T-cell (primary cell): ENCODE measurements at regions not wholly inside any gene's neighbourhood (a gene's known extent, or its start where the extent isn't known, plus 50 kb on each side); places are given as distances from the start of the nearest gene placed in this dataset.

Source experiments
- ATAC-seq, 4 experiments: fragments of 200-7000 bp in 3 of 4; fragments of 150-1000 bp in 1 of 4; cut with Tn5 transposase; replicated peaks in 1 of 4; 1 replicate in 3 of 4; 2 replicates in 1 of 4; pipeline ENCODE4 v1.10.0; 2021; ENCODE audit warnings: moderate library complexity in 3 of 4, mild to moderate bottlenecking in 2 of 4, moderate number of reproducible peaks in 1 of 4
- CTCF ChIA-PET, 2 donors: fragments of 300-600 bp; sonication (Branson Sonifier 250); formaldehyde crosslinking; loops; one replicate each; lab custom pipeline; 2022; ENCODE audit warnings: antibody characterized with exemption in 2 of 2; lab: Charles Lee
- POLR2A ChIA-PET, 2 donors: fragments of 300-600 bp; sonication (Branson Sonifier 250); formaldehyde crosslinking; loops; one replicate each; lab custom pipeline; 2022; ENCODE audit warnings: antibody characterized with exemption in 2 of 2; lab: Charles Lee
- DNase-seq, 35 experiments: peaks; one replicate each; pipeline versions ENCODE4 v3.0.0 to v3.0.0-alpha.2; 2013 to 2023
- H3K27ac ChIP-seq: one replicate; pipeline ENCODE4 v1.5.1; 2013; ENCODE audit warnings: low read length
- H3K27me3 ChIP-seq, 2 experiments: replicated peaks in 1 of 2; 1 replicate in 1 of 2; 2 replicates in 1 of 2; pipeline versions ENCODE4 v1.6.1 to v1.7.0; 2013; ENCODE audit warnings: low read length in 1 of 2, mixed read lengths in 1 of 2; ENCODE audit not compliant: control insufficient read depth in 2 of 2, insufficient read depth in 2 of 2; ENCODE audit errors: extremely low read depth in 1 of 2
- H3K36me3 ChIP-seq, 2 donors: 1 replicate in 1 of 2; 2 replicates in 1 of 2; pipeline versions ENCODE4 v1.6.1 to v1.7.0; 2013; ENCODE audit warnings: low read length in 1 of 2; ENCODE audit not compliant: control insufficient read depth in 2 of 2, insufficient read depth in 1 of 2; ENCODE audit errors: extremely low read depth in 1 of 2
- H3K4me1 ChIP-seq, 2 experiments: 1 replicate in 1 of 2; 2 replicates in 1 of 2; pipeline versions ENCODE4 v1.6.1 to v1.7.0; 2013; ENCODE audit warnings: low read length in 2 of 2, mixed read lengths in 1 of 2; ENCODE audit not compliant: insufficient read depth in 2 of 2, control insufficient read depth in 1 of 2; ENCODE audit errors: extremely low read depth in 1 of 2
- H3K4me3 ChIP-seq, 2 donors: 1 replicate in 1 of 2; 2 replicates in 1 of 2; pipeline versions ENCODE4 v1.5.1 to v1.7.0; 2013; ENCODE audit warnings: mild to moderate bottlenecking in 2 of 2, low read length in 1 of 2, moderate library complexity in 1 of 2; ENCODE audit not compliant: control insufficient read depth in 1 of 2; ENCODE audit errors: extremely low read depth in 1 of 2
- H3K9me3 ChIP-seq: 2 replicates; pipeline ENCODE4 v1.7.0; 2013
- H3K27ac Mint-ChIP-seq, 2 donors: one replicate each; pipeline ENCODE4 v1.8.0; 2020 to 2021; ENCODE audit warnings: mild to moderate bottlenecking in 2 of 2, mixed read lengths in 2 of 2
- H3K27me3 Mint-ChIP-seq, 2 donors: one replicate each; pipeline ENCODE4 v1.8.0; 2021 to 2022; ENCODE audit warnings: mixed read lengths in 2 of 2
- H3K36me3 Mint-ChIP-seq: one replicate; pipeline ENCODE4 v1.8.0; 2021; ENCODE audit warnings: mixed read lengths
- H3K4me1 Mint-ChIP-seq, 3 donors: one replicate each; pipeline ENCODE4 v1.8.0; 2020 to 2022; ENCODE audit warnings: mixed read lengths in 3 of 3, mild to moderate bottlenecking in 1 of 3
- H3K4me3 Mint-ChIP-seq, 3 donors: one replicate each; pipeline ENCODE4 v1.8.0; 2020 to 2022; ENCODE audit warnings: mild to moderate bottlenecking in 3 of 3, mixed read lengths in 3 of 3, moderate library complexity in 3 of 3
- H3K9me3 Mint-ChIP-seq, 3 donors: one replicate each; pipeline ENCODE4 v1.8.0; 2020 to 2022; ENCODE audit warnings: mixed read lengths in 3 of 3
- WGBS: methylation state at CpG from one replicate; pipeline ENCODE4 v1.1.5; 2013; ENCODE audit warnings: missing lambda C conversion rate; ENCODE audit not compliant: insufficient coverage; 5-methylcytosine and 5-hydroxymethylcytosine counted together

DNA sequence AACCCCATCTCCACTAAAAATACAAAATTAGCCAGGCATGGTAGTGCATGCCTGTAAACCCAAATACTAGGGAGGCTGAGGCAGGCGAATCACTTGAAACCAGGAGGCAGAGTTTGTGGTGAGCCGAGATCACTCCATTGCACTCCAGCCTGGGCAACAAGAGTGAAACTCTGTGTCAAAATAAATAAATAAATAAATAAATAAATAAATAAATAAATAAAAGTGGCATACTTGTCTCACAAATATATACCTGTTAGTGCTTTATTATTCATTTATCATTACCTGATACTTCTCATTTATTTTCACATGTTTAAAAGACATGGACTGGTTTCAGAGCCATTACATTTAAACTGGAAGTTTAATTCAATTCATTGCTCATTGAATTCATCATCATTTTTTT, 491.4 kb upstream of the CDH7 start:
- Histone ChIP-seq H3K36me3 (no peaks in the 10 kb centered on the region), H3K9me3 (no peaks in the 10 kb centered on the region), H3K27ac (no peak overlapping the region), H3K27me3 (no peaks in the 10 kb centered on the region), H3K4me1 (no peaks in the 10 kb centered on the region), H3K4me3 (no peak overlapping the region)
- Mint-ChIP-seq H3K27ac (no peak overlapping the region), H3K27me3 (no peaks in the 10 kb centered on the region), H3K4me3 (no peak overlapping the region), H3K9me3 (peaks cover 3 to 11% (median 3%) of the 10 kb centered on the region in 3 donors), H3K4me1 (no peaks in the 10 kb centered on the region), H3K36me3 (no peaks in the 10 kb centered on the region)
- ATAC-seq: no peak
- no peak for DNase-seq
- WGBS: 40% methylated on average over 1 of the region's 2 CpGs
- ChIA-PET CTCF (no interaction called here), POLR2A (no interaction called here)

DNA sequence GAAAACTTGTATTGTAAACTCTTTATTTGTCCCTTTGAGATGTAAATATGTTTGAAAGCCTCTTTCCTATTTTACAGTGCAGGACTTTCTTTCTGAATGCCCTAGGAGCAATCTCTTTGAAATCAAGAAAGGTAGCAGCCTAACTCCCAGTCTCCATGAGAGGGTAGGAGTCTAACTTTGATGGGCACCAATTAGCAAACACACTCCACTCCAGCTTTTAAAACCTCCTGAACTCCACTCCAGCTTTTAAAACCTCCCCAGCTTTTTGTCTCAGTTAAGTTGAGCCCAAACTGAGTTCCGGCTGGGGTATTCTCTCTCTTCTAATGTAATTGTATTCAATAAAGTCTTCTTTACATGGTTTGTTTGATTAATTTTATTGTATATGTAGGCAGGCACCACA, 493.7 kb upstream of the CDH7 start:
- POLR2A ChIA-PET: no interaction called here
- H3K4me3 Mint-ChIP-seq: no peak overlapping the region
- no peak overlapping the region for H3K27ac Mint-ChIP-seq

DNA sequence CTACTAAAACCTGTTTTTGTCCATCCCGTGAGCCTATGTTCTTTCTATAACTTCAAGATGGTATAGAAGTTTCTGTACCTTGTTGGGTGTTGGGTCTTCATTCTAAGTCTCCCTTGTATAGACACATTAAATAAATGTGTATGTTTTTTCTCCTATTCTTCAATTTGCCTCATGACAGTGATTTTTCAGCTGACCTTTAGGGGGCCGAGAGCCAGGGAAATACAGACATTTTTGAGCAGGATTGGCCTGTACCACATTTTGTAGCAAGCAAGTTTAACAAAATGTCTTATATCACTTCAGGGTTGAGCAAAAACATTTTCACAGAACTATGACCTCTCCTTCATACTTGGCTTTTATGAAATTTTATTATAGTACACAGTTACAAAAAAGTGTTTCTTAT, 495.4 kb upstream of the CDH7 start:
- no peak for ATAC-seq
- peaks cover 2 to 15% (median 4%) of the 10 kb centered on the region in 3 donors for H3K9me3 Mint-ChIP-seq
- H3K27ac Mint-ChIP-seq: no peak overlapping the region
- Histone ChIP-seq H3K4me1 (no peaks in the 10 kb centered on the region), H3K4me3 (no peak overlapping the region), H3K27me3 (no peaks in the 10 kb centered on the region), H3K36me3 (no peaks in the 10 kb centered on the region), H3K27ac (no peak overlapping the region), H3K9me3 (no peaks in the 10 kb centered on the region)
- H3K27me3 Mint-ChIP-seq: no peaks in the 10 kb centered on the region
- no peaks in the 10 kb centered on the region for H3K36me3 Mint-ChIP-seq
- CTCF ChIA-PET: no interaction called here
- no peak overlapping the region for H3K4me3 Mint-ChIP-seq
- POLR2A ChIA-PET: no interaction called here
- H3K4me1 Mint-ChIP-seq: no peaks in the 10 kb centered on the region
- 57% methylated on average over 1 of the region's 2 CpGs for WGBS
- DNase-seq: no peak

More for the DNA sequence above, 493.7 kb upstream of the CDH7 start:
- DNase-seq: no peak
- H3K27me3 Mint-ChIP-seq: no peaks in the 10 kb centered on the region
- no CpG with 5 or more reads among the region's 1 CpG for WGBS
- Histone ChIP-seq H3K36me3 (no peaks in the 10 kb centered on the region), H3K27me3 (no peaks in the 10 kb centered on the region), H3K27ac (no peak overlapping the region), H3K4me3 (no peak overlapping the region), H3K9me3 (no peaks in the 10 kb centered on the region), H3K4me1 (no peaks in the 10 kb centered on the region)
- CTCF ChIA-PET: no interaction called here
- no peak for ATAC-seq
- peaks cover 3 to 19% (median 4%) of the 10 kb centered on the region in 3 donors for H3K9me3 Mint-ChIP-seq
- no peaks in the 10 kb centered on the region for H3K4me1 Mint-ChIP-seq
- no peaks in the 10 kb centered on the region for H3K36me3 Mint-ChIP-seq

DNA sequence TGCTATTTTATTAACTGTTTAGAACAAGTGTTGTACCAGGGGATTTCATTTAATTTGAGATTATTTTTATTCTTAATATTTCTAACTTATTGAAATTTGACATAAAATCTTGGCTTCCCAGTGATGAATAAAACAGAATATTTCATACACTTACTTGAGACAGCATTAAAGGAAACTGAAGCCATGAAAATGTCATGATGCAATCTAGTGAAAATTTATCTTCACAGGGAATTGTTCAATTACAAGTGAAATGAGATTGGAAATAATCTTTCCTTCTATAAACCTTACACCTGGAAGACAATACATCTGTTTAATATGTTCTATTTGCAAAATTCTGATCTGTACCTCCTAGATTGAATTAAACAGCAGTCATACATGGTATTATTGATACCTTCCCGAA, 511.0 kb upstream of the CDH7 start:
- WGBS: no CpG with 5 or more reads among the region's 1 CpG
- H3K4me3 Mint-ChIP-seq: no peak overlapping the region
- POLR2A ChIA-PET: no interaction called here

DNA sequence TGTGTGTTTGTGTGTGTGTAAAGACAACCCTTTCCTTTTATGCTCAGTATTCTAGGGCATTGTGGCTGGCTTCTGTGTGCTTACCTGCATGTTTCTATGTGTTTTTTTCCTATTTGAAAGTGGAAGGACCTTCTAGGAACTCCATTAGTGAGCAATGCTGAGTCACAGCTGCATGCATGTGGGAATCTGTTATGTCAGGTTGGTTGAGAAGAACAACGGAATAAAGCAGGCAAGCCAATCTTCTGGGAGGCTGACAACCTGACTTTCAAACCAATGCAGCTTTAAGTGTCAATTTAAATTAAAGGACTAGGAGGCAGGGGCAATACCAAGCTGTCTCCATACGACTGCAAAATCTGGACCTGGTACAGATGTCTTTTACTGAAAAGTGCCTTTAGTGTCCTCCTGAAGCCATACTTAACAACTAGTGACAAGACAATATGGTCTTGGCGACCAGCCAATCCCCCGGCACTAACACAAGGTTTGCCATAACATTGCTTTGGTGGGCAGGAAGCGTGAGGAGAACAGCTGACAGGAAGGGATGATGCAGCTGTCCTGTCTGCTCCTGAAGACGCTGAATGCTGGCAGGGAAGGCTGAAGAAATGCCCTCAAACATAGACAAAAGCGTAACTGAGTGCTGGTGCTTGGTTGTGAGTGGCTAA, 514.7 kb upstream of the CDH7 start:
- 7% methylated on average over 3 of the region's 7 CpGs for WGBS
- POLR2A ChIA-PET: no interaction called here
- no peaks in the 10 kb centered on the region for H3K9me3 ChIP-seq
- H3K4me3 ChIP-seq: no peak overlapping the region
- H3K27ac Mint-ChIP-seq: no peak overlapping the region
- H3K9me3 Mint-ChIP-seq: peaks cover 0 to 5% (median 4%) of the 10 kb centered on the region in 3 donors
- H3K36me3 ChIP-seq: no peaks in the 10 kb centered on the region
- CTCF ChIA-PET: no interaction called here
- no peaks in the 10 kb centered on the region for H3K4me1 Mint-ChIP-seq
- no peaks in the 10 kb centered on the region for H3K27me3 Mint-ChIP-seq
- H3K27ac ChIP-seq: no peak overlapping the region
- H3K4me3 Mint-ChIP-seq: no peak overlapping the region
- no peak for ATAC-seq
- no peak for DNase-seq
- no peaks in the 10 kb centered on the region for H3K27me3 ChIP-seq
- no peaks in the 10 kb centered on the region for H3K36me3 Mint-ChIP-seq
- no peaks in the 10 kb centered on the region for H3K4me1 ChIP-seq

More for the DNA sequence above, 511.0 kb upstream of the CDH7 start:
- no peaks in the 10 kb centered on the region for H3K36me3 ChIP-seq
- H3K4me1 Mint-ChIP-seq: no peaks in the 10 kb centered on the region
- no peaks in the 10 kb centered on the region for H3K9me3 ChIP-seq
- H3K4me3 ChIP-seq: no peak overlapping the region
- no peak overlapping the region for H3K27ac ChIP-seq
- no peak for DNase-seq
- no peak overlapping the region for H3K27ac Mint-ChIP-seq
- ATAC-seq: no peak
- peaks cover 4 to 8% (median 5%) of the 10 kb centered on the region in 3 donors for H3K9me3 Mint-ChIP-seq
- H3K27me3 ChIP-seq: no peaks in the 10 kb centered on the region
- no peaks in the 10 kb centered on the region for H3K27me3 Mint-ChIP-seq
- CTCF ChIA-PET: no interaction called here
- no peaks in the 10 kb centered on the region for H3K36me3 Mint-ChIP-seq
- H3K4me1 ChIP-seq: no peaks in the 10 kb centered on the region

DNA sequence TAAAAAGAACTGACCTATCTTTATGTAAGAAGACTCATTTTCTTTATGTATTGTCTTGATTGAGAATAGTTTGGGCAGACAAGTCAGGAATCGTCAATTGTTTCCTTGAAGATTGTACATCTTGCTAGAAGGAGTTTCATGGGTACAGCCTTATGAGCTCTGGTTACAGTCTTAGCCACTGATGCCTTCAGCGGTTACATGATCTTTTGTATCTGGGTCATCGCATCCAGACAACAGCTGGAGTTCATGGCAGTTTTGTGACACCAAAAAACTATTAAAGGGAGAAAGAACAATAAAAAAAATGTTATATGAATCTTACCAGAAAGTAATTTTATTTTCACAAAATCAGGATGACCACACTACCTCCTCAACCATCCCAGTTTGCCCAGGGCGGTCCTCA, 520.5 kb upstream of the CDH7 start:
- H3K4me1 Mint-ChIP-seq: no peaks in the 10 kb centered on the region
- no peaks in the 10 kb centered on the region for H3K36me3 ChIP-seq

DNA sequence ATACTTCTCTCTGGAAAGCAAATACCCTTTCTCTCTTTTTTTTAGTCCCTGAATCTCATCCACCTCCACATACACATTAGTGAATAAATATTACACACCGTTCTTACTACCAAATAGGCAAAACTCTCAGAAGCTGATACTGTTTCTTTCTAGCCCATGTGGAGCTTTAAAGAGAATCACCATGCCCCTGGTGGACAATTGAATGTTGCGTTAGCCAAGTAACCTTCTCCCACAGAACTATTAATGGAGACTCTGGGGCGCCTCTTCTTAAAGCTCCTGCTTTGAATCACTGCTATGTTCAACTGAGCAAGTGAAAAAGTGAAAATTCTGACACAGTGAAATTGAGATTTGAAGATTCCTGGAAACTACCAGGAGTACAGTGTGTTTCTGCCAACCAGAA, 522.8 kb upstream of the CDH7 start:
- H3K4me3 ChIP-seq: no peak overlapping the region
- no peaks in the 10 kb centered on the region for H3K4me1 ChIP-seq
- H3K9me3 Mint-ChIP-seq: peaks cover 7 to 11% (median 11%) of the 10 kb centered on the region in 3 donors
- H3K9me3 ChIP-seq: no peaks in the 10 kb centered on the region
- H3K27me3 Mint-ChIP-seq: no peaks in the 10 kb centered on the region
- WGBS: 100% methylated on average over 1 of the region's 3 CpGs
- H3K4me3 Mint-ChIP-seq: no peak overlapping the region
- ATAC-seq (no peak), DNase-seq (no peak)
- no peaks in the 10 kb centered on the region for H3K36me3 ChIP-seq
- H3K27ac Mint-ChIP-seq: no peak overlapping the region
- H3K27ac ChIP-seq: no peak overlapping the region
- ChIA-PET POLR2A (no interaction called here), CTCF (no interaction called here)
- no peaks in the 10 kb centered on the region for H3K27me3 ChIP-seq
- no peaks in the 10 kb centered on the region for H3K4me1 Mint-ChIP-seq
- no peaks in the 10 kb centered on the region for H3K36me3 Mint-ChIP-seq

More for the DNA sequence above, 520.5 kb upstream of the CDH7 start:
- Mint-ChIP-seq H3K27ac (no peak overlapping the region), H3K27me3 (no peaks in the 10 kb centered on the region), H3K4me3 (no peak overlapping the region), H3K9me3 (peaks cover 7 to 11% (median 11%) of the 10 kb centered on the region in 3 donors), H3K36me3 (no peaks in the 10 kb centered on the region)
- ATAC-seq (no peak), DNase-seq (no peak)
- Histone ChIP-seq H3K27me3 (no peaks in the 10 kb centered on the region), H3K4me3 (no peak overlapping the region), H3K27ac (no peak overlapping the region), H3K9me3 (no peaks in the 10 kb centered on the region), H3K4me1 (no peaks in the 10 kb centered on the region)
- ChIA-PET CTCF (no interaction called here), POLR2A (no interaction called here)
- 80% methylated on average over 1 of the region's 4 CpGs for WGBS
